Muscle layer of colon (tissue), 2 donors: ENCODE measurements at regions not wholly inside any gene's neighbourhood (a gene's known extent, or its start where the extent isn't known, plus 50 kb on each side); places are given as distances from the start of the nearest gene placed in this dataset.
"Not testable (repeated sequence)": the region's sequence is repeated elsewhere in the genome, so short reads cannot be mapped to it uniquely, and the experiment has no call there.

Experiments used
- H3K27ac ChIP-seq: one replicate; pipeline ENCODE4 v1.7.0; 2013; ENCODE audit warnings: low read depth, mild to moderate bottlenecking, low read length, moderate library complexity
- H3K27me3 ChIP-seq, 2 donors: one replicate each; pipeline ENCODE4 v1.7.0; 2013; ENCODE audit warnings: low read length in 2 of 2, mild to moderate bottlenecking in 2 of 2; ENCODE audit not compliant: insufficient read depth in 2 of 2, control insufficient read depth in 1 of 2
- H3K36me3 ChIP-seq: one replicate; pipeline ENCODE4 v1.7.0; 2013; ENCODE audit warnings: mild to moderate bottlenecking, low read length; ENCODE audit not compliant: insufficient read depth
- H3K4me1 ChIP-seq: one replicate; pipeline ENCODE4 v1.7.0; 2013; ENCODE audit warnings: mild to moderate bottlenecking, low read length; ENCODE audit not compliant: insufficient read depth
- H3K4me3 ChIP-seq, 2 donors: one replicate each; pipeline ENCODE4 v1.7.0; 2013; ENCODE audit warnings: low read length in 2 of 2, low read depth in 1 of 2, mild to moderate bottlenecking in 1 of 2, moderate library complexity in 1 of 2
- H3K9ac ChIP-seq: one replicate; pipeline ENCODE4 v1.7.0; 2013; ENCODE audit warnings: low read length
- H3K9me3 ChIP-seq: one replicate; pipeline ENCODE4 v1.7.0; 2013; ENCODE audit warnings: mild to moderate bottlenecking, low read length
- donor health status: abdominal sarcoma.
- donor health status: Adenocarcinoma of cecum.

DNA sequence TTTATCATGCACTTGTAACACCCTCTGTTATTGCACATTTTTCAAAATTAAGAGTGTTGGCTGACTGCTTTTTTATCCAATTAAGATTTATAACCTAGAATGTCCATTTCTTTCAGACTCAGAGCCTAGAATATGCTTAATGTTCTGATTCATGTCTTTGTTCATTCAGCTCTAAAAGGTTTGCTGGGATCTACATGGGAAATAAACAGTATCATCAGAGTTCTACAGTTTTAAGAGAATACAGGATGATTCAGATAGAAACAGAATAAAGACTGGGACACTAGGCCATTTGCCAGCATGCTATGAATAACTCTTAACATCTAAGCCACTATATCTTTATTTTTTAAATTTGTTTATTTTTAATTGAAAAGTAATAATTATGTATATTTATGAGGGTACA, 713.7 kb upstream of the CHAC2 start:
- Histone ChIP-seq H3K9ac (no peak overlapping the region), H3K36me3 (no peaks in the 10 kb centered on the region), H3K9me3 (no peaks in the 10 kb centered on the region), H3K4me1 (no peaks in the 10 kb centered on the region), H3K4me3 (no peak overlapping the region), H3K27me3 (no peaks in the 10 kb centered on the region), H3K27ac (no peak overlapping the region)

DNA sequence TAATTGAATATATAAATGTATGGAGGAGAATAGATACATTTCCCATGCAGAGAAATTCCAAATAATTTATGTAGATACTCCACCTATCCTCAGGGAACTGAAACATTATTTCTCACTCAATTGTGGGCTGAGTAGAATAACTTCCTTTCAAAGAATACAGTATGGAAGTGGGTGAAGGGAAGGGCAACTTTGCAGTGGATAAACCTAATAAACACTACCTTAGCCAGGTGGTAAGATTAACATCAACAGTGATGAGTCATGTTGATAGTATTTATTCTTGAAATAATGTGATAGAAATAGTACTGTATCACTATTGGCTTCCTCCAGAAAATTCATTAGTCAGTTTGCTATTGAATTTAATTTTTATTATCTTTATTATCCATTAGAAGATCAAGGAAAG, 716.4 kb upstream of the CHAC2 start:
- H3K9ac ChIP-seq = no peak overlapping the region
- H3K36me3 ChIP-seq = no peaks in the 10 kb centered on the region
- no peaks in the 10 kb centered on the region for H3K9me3 ChIP-seq
- H3K4me1 ChIP-seq = no peaks in the 10 kb centered on the region
- H3K4me3 ChIP-seq = no peak overlapping the region
- no peaks in the 10 kb centered on the region for H3K27me3 ChIP-seq
- no peak overlapping the region for H3K27ac ChIP-seq

DNA sequence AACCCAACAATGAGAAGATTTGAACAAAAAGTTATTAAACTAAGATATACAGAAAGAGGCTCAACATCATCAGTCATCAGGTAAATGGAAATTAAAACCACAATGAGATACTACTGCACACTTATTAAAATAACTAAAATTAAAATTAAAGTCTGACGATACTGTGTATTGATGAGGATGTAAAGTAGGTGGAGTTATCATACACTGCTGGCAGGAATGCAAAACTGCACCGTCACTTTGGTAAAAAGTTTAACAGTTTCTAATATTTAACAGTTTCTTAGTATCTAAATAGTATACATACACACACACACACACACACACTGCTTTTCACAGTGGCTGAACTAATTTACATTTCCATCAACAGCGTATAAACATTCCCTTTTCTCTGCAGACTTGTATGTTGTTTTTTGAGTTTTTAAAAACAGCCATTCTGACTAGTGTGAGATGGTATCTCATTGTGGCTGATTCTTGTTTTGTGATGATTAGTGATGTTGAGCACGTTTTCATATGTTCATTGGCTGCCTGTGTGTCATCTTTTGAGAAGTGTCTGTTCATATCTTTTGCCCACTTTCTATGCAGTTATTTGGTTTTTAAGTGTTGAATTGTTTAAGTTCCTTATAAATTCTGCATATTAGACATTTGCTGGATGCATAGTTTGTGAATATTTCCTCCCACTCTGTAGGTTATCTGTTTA, 726.9 kb upstream of the CHAC2 start:
- no peak overlapping the region for H3K4me3 ChIP-seq
- H3K4me1 ChIP-seq = no peaks in the 10 kb centered on the region
- no peaks in the 10 kb centered on the region for H3K9me3 ChIP-seq
- H3K36me3 ChIP-seq = no peaks in the 10 kb centered on the region
- H3K9ac ChIP-seq = no peak overlapping the region
- no peaks in the 10 kb centered on the region for H3K27me3 ChIP-seq
- H3K27ac ChIP-seq = no peak overlapping the region

DNA sequence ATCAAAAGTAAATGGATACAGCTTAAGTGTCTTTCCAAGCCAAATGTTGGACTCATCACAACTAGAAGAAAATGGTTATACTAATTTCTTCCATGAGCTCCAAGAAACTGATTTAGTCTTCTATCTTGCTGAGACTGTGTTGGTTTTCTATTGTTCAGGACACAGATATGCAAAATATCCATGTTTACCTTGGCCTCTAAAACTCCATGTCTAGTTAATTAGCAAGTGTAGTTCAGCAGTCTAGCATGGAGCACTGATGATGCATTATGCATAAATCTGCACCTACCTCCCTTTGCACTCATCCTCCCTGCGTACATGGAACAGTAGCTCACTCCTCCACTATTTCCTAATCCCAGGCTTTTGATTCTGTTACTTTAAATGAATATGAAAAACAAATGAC, 731.4 kb upstream of the CHAC2 start:
- H3K4me3 ChIP-seq = no peak overlapping the region
- H3K4me1 ChIP-seq = no peaks in the 10 kb centered on the region
- no peaks in the 10 kb centered on the region for H3K9me3 ChIP-seq
- H3K27ac ChIP-seq = no peak overlapping the region
- H3K36me3 ChIP-seq = no peaks in the 10 kb centered on the region
- no peaks in the 10 kb centered on the region for H3K27me3 ChIP-seq
- H3K9ac ChIP-seq = no peak overlapping the region

DNA sequence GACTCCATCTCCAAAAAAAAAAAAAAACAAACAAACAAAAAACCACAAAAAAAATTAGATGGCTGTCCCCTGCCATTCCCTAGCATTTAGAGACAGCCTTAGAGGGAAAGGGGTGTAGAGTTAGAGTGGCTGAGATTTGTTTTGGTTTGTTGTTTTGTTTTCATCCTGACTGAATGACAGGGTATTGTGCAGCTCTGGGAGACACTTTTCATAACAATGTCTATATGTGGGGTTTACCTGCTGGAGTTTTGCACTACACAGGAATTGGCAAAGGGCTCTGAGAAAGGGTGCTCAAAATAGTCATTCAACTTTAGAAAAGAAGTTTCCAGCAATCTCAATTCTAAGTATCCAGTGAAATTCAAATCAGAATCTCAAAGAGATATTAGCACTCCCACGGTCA, 732.5 kb upstream of the CHAC2 start:
- Histone ChIP-seq H3K36me3 (no peaks in the 10 kb centered on the region), H3K9me3 (no peaks in the 10 kb centered on the region), H3K9ac (no peak overlapping the region), H3K27ac (no peak overlapping the region), H3K27me3 (no peaks in the 10 kb centered on the region), H3K4me1 (no peaks in the 10 kb centered on the region), H3K4me3 (no peak overlapping the region)

DNA sequence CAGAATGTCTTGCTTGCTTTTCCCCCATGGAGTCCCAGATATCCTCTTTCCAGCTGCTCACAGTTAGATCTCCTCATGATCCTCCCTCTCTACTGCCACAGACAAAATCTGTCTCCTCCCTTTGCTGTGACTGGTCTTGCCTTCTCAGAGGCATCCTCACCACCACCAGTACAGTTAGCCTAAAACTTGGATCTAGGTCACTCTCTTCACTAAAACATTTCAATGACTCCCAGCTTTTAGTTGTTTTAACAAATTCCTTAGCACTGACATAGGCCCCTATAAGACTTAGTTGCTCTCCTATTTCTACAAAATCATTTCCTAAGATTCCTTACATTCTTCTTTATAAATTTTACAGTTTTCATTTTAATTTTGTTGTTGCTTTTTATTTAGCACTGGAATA, 734.2 kb upstream of the CHAC2 start:
- H3K36me3 ChIP-seq = no peaks in the 10 kb centered on the region
- no peaks in the 10 kb centered on the region for H3K9me3 ChIP-seq
- no peaks in the 10 kb centered on the region for H3K27me3 ChIP-seq
- H3K4me1 ChIP-seq = no peaks in the 10 kb centered on the region
- no peak overlapping the region for H3K27ac ChIP-seq
- H3K9ac ChIP-seq = no peak overlapping the region
- no peak overlapping the region for H3K4me3 ChIP-seq

DNA sequence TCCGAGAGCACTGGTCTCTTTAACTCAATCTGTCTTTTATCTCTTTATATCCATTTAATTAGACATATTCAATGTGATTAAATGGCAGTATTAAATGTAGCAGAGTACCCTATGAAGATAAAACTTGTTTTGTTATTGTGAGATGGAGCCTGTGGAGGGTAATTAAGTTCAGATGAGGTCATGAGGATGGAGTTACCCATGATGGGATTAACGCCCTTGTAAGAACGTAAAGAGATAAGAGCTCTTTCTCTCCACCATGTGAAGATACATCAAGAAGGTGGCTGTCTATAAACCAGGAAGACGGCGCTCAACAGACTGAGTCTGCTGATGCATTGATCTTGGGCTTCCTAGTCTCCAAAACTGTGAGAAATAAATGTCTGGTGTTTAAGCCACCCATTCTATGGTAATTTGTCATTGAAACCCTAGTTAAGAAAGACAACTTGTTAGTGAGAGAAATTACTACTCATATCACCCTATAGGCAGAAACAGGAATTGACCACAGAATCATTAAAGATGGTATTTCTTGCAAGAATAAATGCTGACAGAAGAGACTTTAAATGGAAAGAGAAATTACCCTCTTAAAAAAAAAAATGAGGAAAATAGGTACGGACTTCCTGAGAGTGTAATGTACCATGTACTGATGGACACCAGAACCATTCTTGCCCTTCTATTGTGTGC, 738.7 kb upstream of the CHAC2 start:
- Histone ChIP-seq H3K36me3 (no peaks in the 10 kb centered on the region), H3K4me1 (no peaks in the 10 kb centered on the region), H3K9me3 (no peaks in the 10 kb centered on the region), H3K4me3 (no peak overlapping the region), H3K27me3 (no peaks in the 10 kb centered on the region), H3K9ac (no peak overlapping the region), H3K27ac (no peak overlapping the region)

DNA sequence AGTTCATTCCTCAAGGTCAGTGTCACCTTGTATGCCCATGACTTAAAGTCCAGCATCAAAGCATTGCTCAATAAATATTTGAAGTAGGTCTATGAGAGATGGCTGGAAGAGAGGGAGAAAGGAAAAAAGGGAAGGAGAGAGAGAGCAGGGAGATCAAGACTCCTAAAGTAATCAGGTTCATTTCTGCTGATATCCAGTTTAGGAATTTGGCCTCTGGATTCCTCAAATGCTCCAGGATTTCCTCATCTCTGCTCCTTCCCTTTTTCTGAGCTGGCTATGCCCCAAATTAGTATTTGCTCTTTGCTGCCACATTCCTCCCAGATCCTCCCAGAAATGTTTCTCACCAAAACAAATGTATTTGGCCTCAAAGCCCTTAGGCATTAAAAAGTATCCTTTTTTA, 739.4 kb upstream of the CHAC2 start:
- Histone ChIP-seq H3K4me3 (no peak overlapping the region), H3K27ac (no peak overlapping the region), H3K4me1 (no peaks in the 10 kb centered on the region), H3K36me3 (no peaks in the 10 kb centered on the region), H3K9me3 (no peaks in the 10 kb centered on the region), H3K27me3 (no peaks in the 10 kb centered on the region), H3K9ac (no peak overlapping the region)

DNA sequence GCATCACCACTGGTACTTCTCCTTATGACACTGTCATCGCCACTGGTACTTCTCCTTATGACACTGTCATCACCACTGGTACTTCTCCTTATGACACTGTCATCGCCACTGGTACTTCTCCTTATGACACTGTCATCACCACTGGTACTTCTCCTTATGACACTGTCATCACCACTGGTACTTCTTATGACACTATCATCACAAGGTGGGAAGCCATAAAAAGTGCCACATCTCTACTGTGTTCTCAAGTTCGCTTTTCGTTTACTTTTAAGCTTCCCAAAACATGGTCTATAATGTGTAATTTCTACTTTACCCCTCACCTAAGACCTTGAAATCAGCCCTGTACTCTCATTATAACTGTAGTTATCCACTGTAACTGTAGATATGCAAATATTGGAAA, 745.4 kb upstream of the CHAC2 start:
- H3K27me3 ChIP-seq, H3K27ac ChIP-seq, H3K9me3 ChIP-seq, H3K4me3 ChIP-seq, H3K4me1 ChIP-seq, H3K9ac ChIP-seq, H3K36me3 ChIP-seq: not testable (repeated sequence)

DNA sequence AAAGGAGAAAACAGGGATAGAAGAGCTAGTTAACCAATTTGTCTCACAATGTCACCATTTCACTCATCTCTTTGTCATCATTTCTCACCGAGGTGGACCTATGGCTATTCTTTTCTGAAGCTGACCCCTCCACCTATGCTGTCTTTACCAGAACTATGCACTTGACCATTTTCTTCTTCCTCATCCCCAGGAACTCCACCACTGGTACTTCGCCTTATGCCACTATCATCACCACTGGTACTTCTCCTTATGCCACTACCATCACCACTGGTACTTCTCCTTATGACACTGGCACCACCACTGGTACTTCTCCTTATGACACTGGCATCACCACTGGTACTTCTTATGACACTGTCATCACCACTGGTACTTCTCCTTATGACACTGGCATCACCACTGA, 745.8 kb upstream of the CHAC2 start:
- H3K27ac ChIP-seq = no peak overlapping the region
- H3K9ac ChIP-seq = no peak overlapping the region
- H3K27me3 ChIP-seq = no peaks in the 10 kb centered on the region
- no peaks in the 10 kb centered on the region for H3K36me3 ChIP-seq
- H3K4me3 ChIP-seq = no peak overlapping the region
- no peaks in the 10 kb centered on the region for H3K4me1 ChIP-seq
- H3K9me3 ChIP-seq = no peaks in the 10 kb centered on the region

DNA sequence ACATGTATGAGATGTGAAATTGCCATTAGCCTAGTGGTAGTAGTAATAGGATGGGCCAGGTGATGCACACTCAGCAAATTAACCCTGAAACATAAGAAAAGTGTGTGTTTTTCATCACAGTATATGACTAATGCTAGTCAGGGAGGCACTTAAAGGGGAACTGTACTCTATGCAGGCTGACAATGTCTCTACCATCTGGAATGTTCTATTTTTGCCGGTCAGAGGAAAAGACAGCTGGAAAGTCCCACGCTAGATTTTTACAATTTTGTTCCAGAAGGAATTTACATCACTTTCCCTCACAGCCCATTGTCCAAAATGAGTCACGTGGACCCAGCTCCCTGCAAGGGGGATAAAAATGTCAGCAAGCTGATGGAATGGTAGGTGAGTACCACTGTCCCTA, 746.3 kb upstream of the CHAC2 start:
- H3K9ac ChIP-seq = no peak overlapping the region
- no peak overlapping the region for H3K27ac ChIP-seq
- no peaks in the 10 kb centered on the region for H3K9me3 ChIP-seq
- no peaks in the 10 kb centered on the region for H3K36me3 ChIP-seq
- H3K27me3 ChIP-seq = no peaks in the 10 kb centered on the region
- H3K4me3 ChIP-seq = no peak overlapping the region
- no peaks in the 10 kb centered on the region for H3K4me1 ChIP-seq

DNA sequence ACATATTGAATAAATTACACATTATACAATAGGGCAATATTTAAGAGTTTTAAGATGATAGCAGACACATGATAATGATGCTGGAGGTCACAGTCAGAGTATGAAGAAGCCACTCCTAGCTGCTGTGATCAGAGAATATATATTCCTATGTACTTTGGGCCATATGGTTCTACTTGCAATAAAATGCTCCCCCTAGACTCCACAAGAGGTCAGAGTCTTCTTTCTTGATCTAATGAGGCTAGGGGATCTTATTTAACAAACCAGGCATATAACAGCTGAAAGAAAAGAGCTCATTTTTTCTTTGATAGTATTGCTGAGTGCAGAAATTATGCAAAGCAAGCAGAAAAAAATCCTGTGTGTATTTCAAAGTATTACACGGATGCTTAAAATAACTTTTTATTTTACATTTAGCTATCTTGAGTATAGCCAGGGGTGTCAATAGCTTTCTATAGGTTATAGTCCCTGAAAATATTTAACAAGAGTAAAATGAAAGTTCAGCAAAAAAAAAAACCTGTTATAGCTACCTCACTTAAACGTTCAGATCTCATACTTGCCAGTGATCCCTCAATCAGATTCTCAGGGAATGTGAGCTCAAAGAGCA, 748.7 kb upstream of the CHAC2 start:
- H3K9ac ChIP-seq = no peak overlapping the region
- H3K27me3 ChIP-seq = no peaks in the 10 kb centered on the region
- H3K4me3 ChIP-seq = no peak overlapping the region
- H3K36me3 ChIP-seq = no peaks in the 10 kb centered on the region
- H3K4me1 ChIP-seq = no peaks in the 10 kb centered on the region
- H3K9me3 ChIP-seq = no peaks in the 10 kb centered on the region
- no peak overlapping the region for H3K27ac ChIP-seq
